Endodermal cell (in vitro differentiated cells): ENCODE measurements at regions not wholly inside any gene's neighbourhood (a gene's known extent, or its start where the extent isn't known, plus 50 kb on each side); places are given as distances from the start of the nearest gene placed in this dataset.

Experiments
- DNase-seq: peaks from one replicate; pipeline ENCODE4 v3.0.0-alpha.2; 2017
- H3K27ac ChIP-seq: 2 replicates; pipeline ENCODE4 v1.5.1; 2013; ENCODE audit warnings: mild to moderate bottlenecking, low read depth, low read length, moderate library complexity
- H3K27me3 ChIP-seq: 2 replicates; pipeline ENCODE4 v1.6.1; 2013; ENCODE audit warnings: mild to moderate bottlenecking, low read length, moderate library complexity; ENCODE audit not compliant: insufficient read depth, control insufficient read depth, poor library complexity, severe bottlenecking
- H3K36me3 ChIP-seq: 2 replicates; pipeline ENCODE4 v1.7.0; 2013; ENCODE audit warnings: mild to moderate bottlenecking, low read length, moderate library complexity; ENCODE audit not compliant: control insufficient read depth, insufficient read depth
- H3K4me1 ChIP-seq: one replicate; pipeline ENCODE4 v1.7.0; 2013; ENCODE audit warnings: low read length; ENCODE audit not compliant: control insufficient read depth, insufficient read depth
- H3K4me3 ChIP-seq: 2 replicates; pipeline ENCODE4 v1.5.1; 2013; ENCODE audit warnings: mild to moderate bottlenecking, low read length, moderate library complexity
- H3K9ac ChIP-seq: 2 replicates; pipeline ENCODE4 v1.6.1; 2013; ENCODE audit warnings: mild to moderate bottlenecking, low read length, moderate library complexity; ENCODE audit not compliant: poor library complexity, severe bottlenecking; ENCODE audit errors: extremely low read depth
- H3K9me3 ChIP-seq: 2 replicates; pipeline ENCODE4 v1.6.1; 2013; ENCODE audit warnings: mild to moderate bottlenecking, low read length, moderate library complexity; ENCODE audit not compliant: control insufficient read depth
- H3K27ac Mint-ChIP-seq: 2 replicates; pipeline ENCODE4 v1.8.0; 2020; ENCODE audit warnings: mixed read lengths
- H3K27me3 Mint-ChIP-seq: 2 replicates; pipeline ENCODE4 v1.8.0; 2021; ENCODE audit warnings: mild to moderate bottlenecking, mixed read lengths; ENCODE audit not compliant: insufficient read depth
- H3K36me3 Mint-ChIP-seq: 2 replicates; pipeline ENCODE4 v1.8.0; 2020; ENCODE audit warnings: low read depth, mixed read lengths
- H3K4me1 Mint-ChIP-seq: 2 replicates; pipeline ENCODE4 v1.8.0; 2020; ENCODE audit warnings: mixed read lengths
- H3K4me3 Mint-ChIP-seq: 2 replicates; pipeline ENCODE4 v1.8.0; 2020; ENCODE audit warnings: mild to moderate bottlenecking, moderate library complexity, mixed read lengths
- H3K9me3 Mint-ChIP-seq: 2 replicates; pipeline ENCODE4 v1.8.0; 2020; ENCODE audit warnings: mild to moderate bottlenecking, mixed read lengths
- CTCF ChIP-seq: fragments of 200-600 bp; sonication (generic); conservative IDR thresholded peaks from 2 replicates; pipeline ENCODE4 v1.5.0; 2021; ENCODE audit warnings: antibody characterized with exemption, mild to moderate bottlenecking
- WGBS, 2 experiments: methylation state at CpG; one replicate each; pipeline versions ENCODE4 v1.1.5 to v1.1.7; 2013; ENCODE audit warnings: missing lambda C conversion rate in 2 of 2, mixed read lengths in 1 of 2; ENCODE audit not compliant: insufficient coverage in 1 of 2, insufficient read length in 1 of 2; 5-methylcytosine and 5-hydroxymethylcytosine counted together

- H3K27me3 ChIP-seq: no peaks in the 10 kb centered on the region
- Mint-ChIP-seq H3K36me3 (no peaks in the 10 kb centered on the region), H3K27ac (no peak overlapping the region), H3K9me3 (no peaks in the 10 kb centered on the region), H3K27me3 (no peaks in the 10 kb centered on the region), H3K4me3 (no peak overlapping the region), H3K4me1 (no peaks in the 10 kb centered on the region)
- H3K9me3 ChIP-seq: no peaks in the 10 kb centered on the region
- WGBS, 2 experiments: 91% methylated on average over 4 of the region's 4 CpGs; no CpG with 5 or more reads in 1 of the 2 experiments
- TF ChIP-seq CTCF: no peak
- H3K27ac ChIP-seq: no peak overlapping the region
- H3K4me1 ChIP-seq: no peaks in the 10 kb centered on the region
- no peak overlapping the region for H3K9ac ChIP-seq
- DNase-seq: no peak
- no peak overlapping the region for H3K4me3 ChIP-seq
- no peaks in the 10 kb centered on the region for H3K36me3 ChIP-seq
These were observed 671.7 kb upstream of the ROBO1 start for GRCh38 chr3:80439490-80439889.

- no peaks in the 10 kb centered on the region for H3K27me3 Mint-ChIP-seq
- H3K4me3 Mint-ChIP-seq: no peak overlapping the region
- no peaks in the 10 kb centered on the region for H3K4me1 ChIP-seq
- no peak overlapping the region for H3K4me3 ChIP-seq
- H3K27me3 ChIP-seq: no peaks in the 10 kb centered on the region
- H3K27ac Mint-ChIP-seq: no peak overlapping the region
- DNase-seq: no peak
- 88 to 92% methylated on average over 2 of the region's 3 CpGs for WGBS, 2 experiments
- TF ChIP-seq CTCF: no peak
- no peaks in the 10 kb centered on the region for H3K9me3 Mint-ChIP-seq
- H3K27ac ChIP-seq: no peak overlapping the region
- H3K36me3 ChIP-seq: no peaks in the 10 kb centered on the region
- H3K4me1 Mint-ChIP-seq: no peaks in the 10 kb centered on the region
- no peaks in the 10 kb centered on the region for H3K9me3 ChIP-seq
- no peaks in the 10 kb centered on the region for H3K36me3 Mint-ChIP-seq
- H3K9ac ChIP-seq: no peak overlapping the region
These were observed 666.6 kb upstream of the ROBO1 start for GRCh38 chr3:80434366-80434765.

- no peaks in the 10 kb centered on the region for H3K9me3 Mint-ChIP-seq
- no peak for DNase-seq
- H3K27ac Mint-ChIP-seq: no peak overlapping the region
- 49 to 62% methylated on average over 2 of the region's 2 CpGs for WGBS, 2 experiments
- Histone ChIP-seq H3K4me3 (no peak overlapping the region), H3K9me3 (no peaks in the 10 kb centered on the region), H3K36me3 (no peaks in the 10 kb centered on the region), H3K27ac (no peak overlapping the region), H3K4me1 (no peaks in the 10 kb centered on the region), H3K27me3 (no peaks in the 10 kb centered on the region), H3K9ac (no peak overlapping the region)
- H3K27me3 Mint-ChIP-seq: no peaks in the 10 kb centered on the region
- H3K4me1 Mint-ChIP-seq: no peaks in the 10 kb centered on the region
- H3K4me3 Mint-ChIP-seq: no peak overlapping the region
- no peaks in the 10 kb centered on the region for H3K36me3 Mint-ChIP-seq
- no peak for TF ChIP-seq CTCF
These were observed 657.2 kb upstream of the ROBO1 start for GRCh38 chr3:80424951-80425350.
